ENCODE measurements at regions not wholly inside any gene's neighbourhood (a gene's known extent, or its start where the extent isn't known, plus 50 kb on each side); places are given as distances from the start of the nearest gene placed in this dataset.
"Not testable (repeated sequence)": the region's sequence is repeated elsewhere in the genome, so short reads cannot be mapped to it uniquely, and the experiment has no call there.

- DNase-seq, result no peak
Measured at GRCh38 chr20:52425701-52426100, 234.1 kb upstream of the ZFP64 start.

GRCh38 chr20:52425253-52425652, 233.7 kb upstream of the ZFP64 start:
- DNase-seq, result no peak

- DNase-seq, result not testable (repeated sequence)
Measured at GRCh38 chr20:52424357-52424942, 232.9 kb upstream of the ZFP64 start.

GRCh38 chr20:52423536-52424140, 232.1 kb upstream of the ZFP64 start:
- not testable (repeated sequence) for DNase-seq

- DNase-seq, result no peak
Measured at GRCh38 chr20:52422574-52423336, 231.2 kb upstream of the ZFP64 start.

GRCh38 chr20:52420805-52421204, 229.2 kb upstream of the ZFP64 start:
- no peak for DNase-seq

GRCh38 chr20:52419205-52419604, 227.6 kb upstream of the ZFP64 start:
- DNase-seq, result no peak

- DNase-seq, result no peak
Measured at GRCh38 chr20:52416953-52417352, 225.4 kb upstream of the ZFP64 start.

- DNase-seq, result no peak
Measured at GRCh38 chr20:52411611-52412010, 220.0 kb upstream of the ZFP64 start.

- no peak for DNase-seq
Measured at GRCh38 chr20:52410731-52411234, 219.2 kb upstream of the ZFP64 start.

GRCh38 chr20:52410182-52410647, 218.6 kb upstream of the ZFP64 start:
- DNase-seq, result no peak

- no peak for DNase-seq
Measured at GRCh38 chr20:52405986-52406385, 214.4 kb upstream of the ZFP64 start.

- no peak for DNase-seq
Measured at GRCh38 chr20:52405417-52405816, 213.8 kb upstream of the ZFP64 start.

GRCh38 chr20:52404671-52405070, 213.1 kb upstream of the ZFP64 start:
- no peak for DNase-seq

- no peak for DNase-seq
Measured at GRCh38 chr20:52402950-52403349, 211.4 kb upstream of the ZFP64 start.

- DNase-seq, result no peak
Measured at GRCh38 chr20:52402514-52402913, 210.9 kb upstream of the ZFP64 start.

- DNase-seq, result no peak
Measured at GRCh38 chr20:52401431-52401830, 209.9 kb upstream of the ZFP64 start.

GRCh38 chr20:52399352-52399751, 207.8 kb upstream of the ZFP64 start:
- DNase-seq, result no peak

GRCh38 chr20:52389606-52390005, 198.0 kb upstream of the ZFP64 start:
- DNase-seq, result no peak

- DNase-seq, result no peak
Measured at GRCh38 chr20:52383995-52384621, 192.5 kb upstream of the ZFP64 start.

- DNase-seq, result no peak
Measured at GRCh38 chr20:52382933-52383332, 191.4 kb upstream of the ZFP64 start.

- DNase-seq, result peak; percentile 2
Measured at GRCh38 chr20:52379723-52380336, 188.3 kb upstream of the ZFP64 start.

- no peak for DNase-seq
Measured at GRCh38 chr20:52372169-52372568, 180.6 kb upstream of the ZFP64 start.

Data from GOT3 (cell line).